ENCODE measurements at regions not wholly inside any gene's neighbourhood (a gene's known extent, or its start where the extent isn't known, plus 50 kb on each side); places are given as distances from the start of the nearest gene placed in this dataset.

GRCh38 chr2:138445227-138445626 lies 56.3 kb upstream of the SPOPL start:
- no peak overlapping the region for H3K27ac ChIP-seq (ENCODE audit: low read depth in 1 of 2, low read length in 2 of 2)
- Mint-ChIP-seq H3K4me3 (no peak overlapping the region), H3K4me1 (ENCODE audit: low read depth) (no peaks in the 10 kb centered on the region), H3K27me3 (no peaks in the 10 kb centered on the region), H3K9me3 (no peaks in the 10 kb centered on the region), H3K27ac (no peak overlapping the region), H3K36me3 (ENCODE audit: low read depth) (no peaks in the 10 kb centered on the region)
- H3K27me3 ChIP-seq (ENCODE audit: control insufficient read depth in 1 of 2, insufficient read depth in 2 of 2, low read length in 2 of 2): no peaks in the 10 kb centered on the region
- no peak for TF ChIP-seq CTCF (IDR thresholded peaks at IDR 0.05)
- POLR2A ChIA-PET: no interaction called here
- no peak overlapping the region for H3K4me3 ChIP-seq (ENCODE audit: low read length)
- DNase-seq (no peak), ATAC-seq (ENCODE audit: poor library complexity) (no peak)
- no peaks in the 10 kb centered on the region for H3K36me3 ChIP-seq (ENCODE audit: insufficient read depth, low read length)
- H3K4me1 ChIP-seq (ENCODE audit: insufficient read depth, low read length): no peaks in the 10 kb centered on the region
- CTCF ChIA-PET: no interaction called here
- intact Hi-C loops (cut with DNase I, micrococcal nuclease): no loop called here
- H3K9me3 ChIP-seq (ENCODE audit: control insufficient read depth in 1 of 2, insufficient read depth in 1 of 2, low read length in 2 of 2): no peaks in the 10 kb centered on the region

- Mint-ChIP-seq H3K9me3 (no peaks in the 10 kb centered on the region), H3K27ac (no peak overlapping the region), H3K27me3 (no peaks in the 10 kb centered on the region), H3K4me3 (no peak overlapping the region), H3K36me3 (ENCODE audit: low read depth) (no peaks in the 10 kb centered on the region), H3K4me1 (ENCODE audit: low read depth) (no peaks in the 10 kb centered on the region)
- H3K4me3 ChIP-seq (ENCODE audit: low read length): no peak overlapping the region
- DNase-seq (no peak), ATAC-seq (ENCODE audit: poor library complexity) (no peak)
- ChIA-PET POLR2A (no interaction called here), CTCF (interaction anchor here (1.6 kb wide), 1 partner anchor 11 kb away, joined by 4 read pairs; no protein-coding TSS in a partner anchor)
- TF ChIP-seq CTCF (IDR thresholded peaks at IDR 0.05): no peak
- no peaks in the 10 kb centered on the region for H3K27me3 ChIP-seq (ENCODE audit: control insufficient read depth in 1 of 2, insufficient read depth in 2 of 2, low read length in 2 of 2)
- no peak overlapping the region for H3K27ac ChIP-seq (ENCODE audit: low read depth in 1 of 2, low read length in 2 of 2)
- no peaks in the 10 kb centered on the region for H3K36me3 ChIP-seq (ENCODE audit: insufficient read depth, low read length)
- intact Hi-C loops (cut with DNase I, micrococcal nuclease): no loop called here
- H3K9me3 ChIP-seq (ENCODE audit: control insufficient read depth in 1 of 2, insufficient read depth in 1 of 2, low read length in 2 of 2): no peaks in the 10 kb centered on the region
- H3K4me1 ChIP-seq (ENCODE audit: insufficient read depth, low read length): no peaks in the 10 kb centered on the region
Measured at GRCh38 chr2:138446043-138446442, 55.5 kb upstream of the SPOPL start.

GRCh38 chr2:138447889-138448570 lies 53.5 kb upstream of the SPOPL start:
- DNase-seq (no peak), ATAC-seq (ENCODE audit: poor library complexity) (no peak)
- no peak overlapping the region for H3K4me3 ChIP-seq (ENCODE audit: low read length)
- no peaks in the 10 kb centered on the region for H3K4me1 ChIP-seq (ENCODE audit: insufficient read depth, low read length)
- Mint-ChIP-seq H3K27ac (no peak overlapping the region), H3K27me3 (no peaks in the 10 kb centered on the region), H3K4me3 (no peak overlapping the region), H3K4me1 (ENCODE audit: low read depth) (no peaks in the 10 kb centered on the region), H3K9me3 (no peaks in the 10 kb centered on the region), H3K36me3 (ENCODE audit: low read depth) (no peaks in the 10 kb centered on the region)
- POLR2A ChIA-PET: no interaction called here
- H3K36me3 ChIP-seq (ENCODE audit: insufficient read depth, low read length): no peaks in the 10 kb centered on the region
- H3K27me3 ChIP-seq (ENCODE audit: control insufficient read depth in 1 of 2, insufficient read depth in 2 of 2, low read length in 2 of 2): no peaks in the 10 kb centered on the region
- no peaks in the 10 kb centered on the region for H3K9me3 ChIP-seq (ENCODE audit: control insufficient read depth in 1 of 2, insufficient read depth in 1 of 2, low read length in 2 of 2)
- no peak overlapping the region for H3K27ac ChIP-seq (ENCODE audit: low read depth in 1 of 2, low read length in 2 of 2)
- intact Hi-C loops (cut with DNase I, micrococcal nuclease): no loop called here
- no peak for TF ChIP-seq CTCF (IDR thresholded peaks at IDR 0.05)
- CTCF ChIA-PET: no interaction called here

Data from CD4-positive, alpha-beta T cell (primary cell).